Mammary epithelial cell (primary cell): ENCODE measurements at regions not wholly inside any gene's neighbourhood (a gene's known extent, or its start where the extent isn't known, plus 50 kb on each side); places are given as distances from the start of the nearest gene placed in this dataset.

Experiments used
- CTCF ChIP-seq, 2 donors: IDR thresholded peaks in 1 of 2; conservative IDR thresholded peaks in 1 of 2; 2 replicates each; pipeline ENCODE4 v1.5.1; 2011 to 2012; ENCODE audit warnings: inconsistent platforms in 2 of 2, low read length in 2 of 2, mild to moderate bottlenecking in 2 of 2, control low read depth in 1 of 2, low read depth in 1 of 2; ENCODE audit not compliant: insufficient read depth in 1 of 2; ENCODE audit errors: extremely low read depth in 1 of 2
- EZH2 ChIP-seq: IDR thresholded peaks from 2 replicates; pipeline ENCODE4 v1.6.1; 2012; ENCODE audit warnings: low read length, inconsistent platforms, borderline replicate concordance

DNA sequence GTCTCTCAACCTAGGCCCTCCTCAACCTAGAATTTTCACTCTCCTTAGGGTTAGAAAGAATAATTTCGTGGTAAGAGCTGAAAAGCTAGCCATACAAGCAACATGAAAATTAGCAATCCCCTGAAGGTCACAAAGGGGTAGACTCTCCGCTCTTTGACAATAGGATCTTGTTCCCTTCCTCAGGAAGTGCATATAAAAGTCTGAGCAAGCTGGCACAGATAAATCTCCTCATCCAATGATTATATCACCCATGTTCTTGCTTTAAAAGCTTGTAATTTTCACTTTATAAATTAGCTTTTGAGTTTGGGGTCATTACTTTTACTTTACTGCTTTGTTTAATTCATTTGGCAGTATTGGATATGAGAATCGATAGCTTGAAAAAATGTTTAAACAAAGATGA is 852.3 kb upstream of the CRIM1 start:
- TF ChIP-seq CTCF (conservative IDR thresholded peaks at IDR 0.05 in 1 of 2, IDR thresholded peaks at IDR 0.05 in 1 of 2; ENCODE audit: extremely low read depth in 1 of 2, insufficient read depth in 1 of 2, low read depth in 1 of 2, low read length in 2 of 2), result no peak
- TF ChIP-seq EZH2, result no peak
